ENCODE measurements at regions not wholly inside any gene's neighbourhood (a gene's known extent, or its start where the extent isn't known, plus 50 kb on each side); places are given as distances from the start of the nearest gene placed in this dataset.

- no peak for TF ChIP-seq EZH2 (IDR thresholded peaks at IDR 0.05; ENCODE audit: insufficient read depth, poor library complexity, severe bottlenecking)
- no peak for TF ChIP-seq EZH2phosphoT487 (IDR thresholded peaks at IDR 0.05; ENCODE audit: insufficient read depth, low read depth)
Measured at GRCh38 chr13:78841358-78841963, 182.5 kb upstream of the OBI1 start.
